ENCODE measurements at regions not wholly inside any gene's neighbourhood (a gene's known extent, or its start where the extent isn't known, plus 50 kb on each side); places are given as distances from the start of the nearest gene placed in this dataset.
"Not testable (repeated sequence)": the region's sequence is repeated elsewhere in the genome, so short reads cannot be mapped to it uniquely, and the experiment has no call there.

DNA sequence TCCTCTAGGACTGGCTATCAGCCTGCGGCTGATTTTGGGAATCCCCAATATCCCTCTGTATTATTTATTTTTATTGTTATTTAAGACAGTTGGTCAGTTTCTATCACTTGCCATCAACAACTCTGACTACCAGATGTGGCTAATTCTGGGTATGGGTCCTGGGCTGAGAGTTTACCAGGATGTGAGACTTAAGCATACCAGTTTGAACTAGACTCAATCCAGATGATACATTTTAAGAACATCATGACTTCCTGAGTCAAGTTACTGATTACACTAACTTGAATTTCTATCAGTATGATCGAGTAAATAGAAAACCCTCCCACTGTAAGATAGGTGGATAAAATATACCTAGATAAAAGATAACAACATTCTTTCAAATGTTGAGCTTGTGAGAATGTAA, 634.0 kb downstream of the MAT2B start:
- no peak for DNase-seq

DNA sequence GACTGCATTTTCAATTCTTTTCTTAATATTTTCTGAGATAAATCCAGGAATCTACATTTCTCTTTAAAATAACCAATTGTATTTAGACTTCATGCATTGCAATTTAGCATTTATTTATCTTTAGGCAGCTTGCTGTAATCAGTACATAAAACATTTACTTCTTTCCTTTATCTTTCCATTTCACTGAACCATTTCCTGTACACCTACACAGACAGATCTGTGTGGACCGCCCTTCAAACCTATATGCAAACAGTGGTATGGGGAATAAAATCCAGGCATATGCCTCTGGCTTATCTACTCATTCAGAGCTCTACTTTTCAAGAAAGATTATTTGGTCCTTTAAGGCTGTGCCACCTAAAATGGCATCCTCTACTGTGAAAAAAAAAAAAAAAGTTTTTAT, 640.0 kb downstream of the MAT2B start:
- DNase-seq = no peak

DNA sequence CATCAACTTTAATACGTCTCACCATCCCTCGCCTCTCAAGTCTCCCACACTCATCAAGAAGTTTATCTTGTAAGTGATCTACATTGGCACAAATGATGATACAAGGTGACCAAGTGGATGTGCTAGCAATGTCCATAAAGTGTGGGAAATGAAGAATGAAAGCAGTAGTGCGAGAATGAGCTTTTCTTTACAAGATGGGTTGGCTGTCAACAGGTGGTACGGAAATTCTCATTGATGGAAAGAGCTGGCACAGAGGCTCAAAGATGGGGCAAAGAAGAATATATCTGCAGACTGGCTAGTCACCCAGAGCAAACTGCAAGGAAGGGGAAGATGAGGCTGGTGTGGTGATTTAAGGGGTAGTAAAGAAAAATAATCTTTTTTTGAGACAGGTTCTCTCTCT, 640.8 kb downstream of the MAT2B start:
- DNase-seq = no peak

DNA sequence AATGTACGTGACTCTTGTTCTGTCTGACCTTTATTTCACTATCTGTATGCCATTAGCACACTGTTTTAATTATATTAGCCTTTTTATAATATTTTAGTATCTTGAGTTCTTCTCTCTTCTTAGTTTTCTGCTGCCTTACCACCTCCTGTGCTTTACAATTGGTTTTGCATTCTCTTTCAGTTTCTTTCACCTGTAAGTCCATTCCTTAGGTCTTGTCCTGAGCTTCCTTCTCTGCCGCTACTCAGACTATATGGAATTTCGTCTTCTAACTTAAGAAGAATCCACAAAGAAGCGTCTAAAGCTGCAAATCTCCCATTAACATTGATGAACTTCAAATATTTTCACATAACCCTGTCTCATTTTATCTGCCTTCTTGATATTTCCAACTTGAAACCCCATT, 642.9 kb downstream of the MAT2B start:
- no peak for DNase-seq

DNA sequence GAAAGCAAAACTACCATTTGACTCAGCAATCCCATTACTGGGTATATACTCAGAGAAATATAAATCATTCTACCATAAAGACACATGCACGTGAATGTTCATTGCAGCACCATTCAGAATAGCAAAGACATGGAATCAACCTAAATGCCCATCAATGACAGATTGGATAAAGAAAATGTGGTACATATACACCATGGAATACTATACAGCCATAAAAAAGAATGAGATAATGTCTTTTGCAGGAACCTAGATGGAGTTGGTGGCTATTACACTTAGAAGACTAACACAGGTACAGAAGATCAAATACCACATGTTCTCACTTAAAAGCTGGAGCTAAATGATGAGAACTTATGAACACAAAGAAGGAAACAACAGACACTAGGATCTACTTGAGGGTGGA, 647.1 kb downstream of the MAT2B start:
- not testable (repeated sequence) for DNase-seq

DNA sequence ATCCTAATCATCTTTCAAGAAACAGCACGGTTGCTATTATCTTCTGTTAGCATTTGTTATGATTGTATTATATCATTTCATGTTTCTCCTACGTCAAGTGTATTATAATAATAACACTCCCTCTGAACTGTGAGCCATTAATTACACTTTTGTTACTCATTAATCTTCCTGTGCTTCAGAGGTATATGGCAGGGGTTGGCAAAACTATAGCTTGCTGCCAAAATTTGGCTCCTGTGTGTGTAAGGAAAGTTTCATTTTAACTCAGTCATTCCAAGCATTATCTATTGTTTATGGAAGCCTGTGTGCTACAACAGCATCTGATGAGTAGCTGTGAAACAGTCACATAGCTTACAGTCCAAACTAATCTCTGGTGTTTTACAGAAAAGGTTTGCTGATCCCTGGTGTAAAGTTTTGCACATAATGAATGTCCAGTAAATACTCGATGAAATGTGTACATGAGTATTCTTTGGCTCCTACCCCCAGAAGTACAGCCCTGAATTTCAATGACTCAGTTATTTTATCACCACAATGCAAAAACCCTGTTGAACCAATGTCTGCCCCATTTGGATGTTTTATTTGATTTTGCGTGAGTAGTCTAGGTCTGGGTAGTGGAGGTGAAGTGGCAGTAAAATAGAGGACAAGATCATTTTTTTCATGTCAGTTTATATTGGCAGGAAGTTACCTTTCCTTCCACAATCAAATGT, 648.2 kb downstream of the MAT2B start:
- DNase-seq = no peak

DNA sequence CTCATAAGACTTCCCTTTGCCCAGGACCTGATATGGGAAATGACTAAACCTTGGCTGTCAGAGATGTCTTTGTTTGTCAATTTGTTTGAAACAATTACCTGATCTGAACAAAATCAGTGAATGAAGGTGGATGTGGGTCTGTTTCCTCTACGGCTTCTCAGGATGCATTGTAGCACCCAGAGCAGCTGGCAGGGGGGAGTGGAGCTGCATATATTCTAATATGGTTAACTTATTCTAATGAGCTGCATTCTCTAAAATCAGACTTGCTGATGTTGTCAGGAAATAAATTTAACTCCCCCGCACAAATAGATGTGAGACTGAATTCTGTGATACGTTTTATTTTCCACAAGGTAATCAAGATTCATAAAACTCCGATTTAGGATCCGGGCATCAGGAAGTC, 665.4 kb downstream of the MAT2B start:
- no peak for DNase-seq

DNA sequence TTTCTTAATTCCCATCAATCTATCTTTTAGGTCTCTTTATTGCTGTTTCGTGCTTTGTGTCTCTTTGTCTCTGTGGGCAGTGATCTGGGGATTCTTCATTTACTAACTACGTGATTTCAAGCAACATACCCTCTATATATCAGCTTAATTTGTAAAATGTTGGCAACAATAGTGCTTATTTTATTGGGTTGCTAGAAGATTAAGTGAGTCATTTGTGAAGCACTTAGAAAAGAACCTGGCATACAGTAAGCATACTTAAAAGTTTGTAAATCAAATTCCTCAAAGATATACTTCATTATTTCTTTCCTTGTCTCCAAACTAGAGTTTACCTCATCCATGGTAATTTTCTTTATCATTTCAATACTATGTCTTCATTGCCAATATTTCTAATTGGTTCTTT, 669.7 kb downstream of the MAT2B start:
- no peak for DNase-seq

DNA sequence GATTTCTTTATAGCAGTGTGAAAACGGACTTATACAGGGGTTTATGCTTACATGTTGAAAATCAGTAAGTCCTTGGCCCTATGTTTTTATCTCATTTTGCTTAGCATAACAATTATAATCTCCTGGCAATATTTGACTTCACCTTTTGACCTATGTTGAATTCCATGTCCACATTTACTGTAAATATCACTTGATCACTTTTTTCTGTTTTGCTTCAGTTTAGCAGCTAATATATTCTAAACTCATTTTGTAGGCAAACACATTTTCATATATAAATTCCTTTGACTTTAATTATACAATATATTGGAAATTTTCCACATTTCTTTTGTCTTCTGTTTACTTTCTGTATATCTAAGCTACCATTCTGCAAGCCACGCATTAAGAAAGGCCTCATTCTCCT, 674.0 kb downstream of the MAT2B start:
- no peak for DNase-seq

DNA sequence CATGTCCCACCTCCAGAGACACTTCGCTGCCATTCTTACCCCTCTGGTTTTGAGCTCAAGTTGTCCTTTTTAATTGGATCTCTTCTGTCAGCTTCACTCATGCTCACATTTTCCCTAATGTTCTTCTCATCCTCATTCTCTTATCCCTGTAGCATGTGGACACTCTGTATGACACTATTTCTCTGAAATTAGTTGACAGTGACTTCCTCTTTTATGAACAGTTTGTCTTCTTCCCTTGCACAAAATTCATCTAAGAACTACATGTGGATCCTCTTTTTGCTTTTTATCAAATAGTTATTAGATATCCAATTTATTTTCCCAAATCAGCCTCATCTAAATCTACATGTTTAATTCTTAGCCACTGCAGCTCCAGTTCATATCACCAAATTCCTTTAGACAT, 676.2 kb downstream of the MAT2B start:
- DNase-seq = no peak

DNA sequence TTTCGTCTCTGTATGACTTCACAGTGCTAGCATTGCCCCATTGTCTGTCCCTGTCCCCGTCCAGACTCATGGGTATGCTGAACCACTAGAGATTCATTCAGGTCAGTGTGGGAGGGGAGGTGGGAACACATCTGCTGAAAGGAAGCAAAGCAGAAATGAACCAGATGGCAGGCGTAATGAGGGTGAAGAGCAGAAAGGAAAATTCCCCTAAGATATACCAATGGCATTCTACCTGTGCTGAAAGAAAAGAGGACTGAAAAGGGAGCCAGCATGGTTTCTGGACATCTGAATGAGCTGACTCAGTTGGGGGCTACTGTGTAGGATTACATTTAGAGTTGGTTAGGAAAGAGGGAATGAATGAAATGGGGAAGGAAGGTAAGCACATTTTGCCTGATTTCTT, 678.7 kb downstream of the MAT2B start:
- DNase-seq = no peak

DNA sequence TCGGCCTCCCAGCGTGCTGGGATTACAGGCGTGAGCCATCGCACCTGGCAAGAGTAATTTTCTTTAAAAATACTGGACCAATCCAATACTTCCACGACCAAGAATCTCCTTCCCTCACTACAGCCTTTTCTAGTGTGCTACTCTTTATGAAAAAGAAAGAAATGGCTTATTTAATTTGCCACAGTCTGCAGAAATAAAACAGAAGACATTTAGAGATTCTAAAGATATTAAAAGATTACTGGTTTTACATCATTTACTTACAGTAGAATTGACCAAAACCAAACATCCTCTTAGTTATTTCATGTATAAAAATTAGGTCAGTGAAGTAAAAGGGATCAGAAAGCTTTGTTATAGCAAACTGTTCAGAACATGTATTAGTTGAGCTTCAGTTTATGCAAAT, 679.6 kb downstream of the MAT2B start:
- DNase-seq = no peak

DNA sequence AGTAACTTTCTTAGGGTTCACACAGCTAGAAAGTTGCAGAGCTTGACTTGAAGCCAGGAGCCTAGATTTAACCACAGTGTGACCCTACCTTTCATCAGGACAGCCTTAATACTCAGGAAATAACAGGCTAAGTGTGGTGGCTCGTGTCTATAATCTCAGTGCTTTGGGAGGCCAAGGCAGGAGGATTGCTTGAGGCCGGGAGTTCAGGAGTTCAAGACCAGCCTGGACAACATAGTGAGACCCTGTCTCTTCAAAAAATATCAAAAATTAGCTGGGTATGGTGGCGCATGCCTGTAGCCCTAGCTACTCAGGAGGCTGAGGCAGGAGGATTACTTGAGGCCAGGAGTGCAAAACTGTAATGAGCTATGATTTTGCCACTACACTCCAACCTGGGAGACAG, 681.1 kb downstream of the MAT2B start:
- DNase-seq = no peak

DNA sequence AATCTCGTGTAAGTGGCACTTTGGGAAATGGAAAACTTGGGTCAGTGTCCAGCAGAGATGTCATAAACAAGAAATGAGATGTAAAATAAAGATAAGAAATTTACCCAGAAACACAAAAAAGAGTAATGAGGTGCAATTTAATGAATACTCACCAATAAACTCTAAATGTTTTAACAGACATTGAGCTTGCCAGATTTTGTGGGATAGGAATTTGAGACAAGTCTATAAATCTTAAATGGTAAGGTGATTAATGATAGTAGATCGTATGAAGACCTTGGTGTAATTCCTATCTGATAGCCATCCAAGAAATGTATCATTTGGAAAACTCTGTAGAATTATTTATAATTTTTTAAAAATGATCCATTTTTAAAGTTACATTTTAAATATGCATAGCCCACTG, 682.4 kb downstream of the MAT2B start:
- DNase-seq = no peak

DNA sequence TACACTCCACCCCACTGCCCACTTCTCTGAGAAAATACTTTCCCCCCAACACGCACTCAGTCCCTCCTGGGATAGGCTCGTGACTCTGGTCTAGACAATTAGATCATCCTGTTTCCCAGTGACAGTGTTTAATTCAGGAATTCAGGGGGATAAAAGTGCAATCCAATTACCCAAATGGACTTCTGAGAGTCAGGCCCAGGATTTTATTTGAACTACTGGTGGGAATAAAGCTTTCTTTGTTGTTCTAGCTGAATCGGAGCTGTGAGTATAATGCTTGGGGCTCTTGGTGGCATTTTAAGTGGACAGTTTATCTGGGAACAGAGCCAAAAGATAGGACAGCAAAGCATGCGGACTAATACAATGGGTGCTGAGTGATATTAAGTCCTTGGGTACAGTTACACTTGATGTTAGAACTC, 683.3 kb downstream of the MAT2B start:
- DNase-seq = no peak

DNA sequence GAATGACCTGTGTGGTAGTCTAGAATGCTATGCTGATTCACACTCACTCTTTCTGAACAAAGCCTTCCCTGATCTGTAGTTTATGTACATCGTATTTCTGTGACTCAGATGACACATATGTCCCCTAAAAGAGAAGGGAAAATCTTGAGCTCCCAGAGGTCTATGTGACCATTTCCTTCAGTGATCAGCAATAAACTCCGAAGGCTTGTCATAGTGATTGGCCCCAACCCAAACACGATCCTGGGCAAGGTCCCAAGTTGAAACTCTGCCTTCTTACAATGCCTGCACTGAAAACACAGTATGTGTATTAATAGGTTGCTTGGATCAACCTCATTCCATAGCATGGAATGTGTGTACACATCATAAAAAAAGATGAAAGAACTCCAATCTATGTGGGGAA, 685.8 kb downstream of the MAT2B start:
- no peak for DNase-seq

DNA sequence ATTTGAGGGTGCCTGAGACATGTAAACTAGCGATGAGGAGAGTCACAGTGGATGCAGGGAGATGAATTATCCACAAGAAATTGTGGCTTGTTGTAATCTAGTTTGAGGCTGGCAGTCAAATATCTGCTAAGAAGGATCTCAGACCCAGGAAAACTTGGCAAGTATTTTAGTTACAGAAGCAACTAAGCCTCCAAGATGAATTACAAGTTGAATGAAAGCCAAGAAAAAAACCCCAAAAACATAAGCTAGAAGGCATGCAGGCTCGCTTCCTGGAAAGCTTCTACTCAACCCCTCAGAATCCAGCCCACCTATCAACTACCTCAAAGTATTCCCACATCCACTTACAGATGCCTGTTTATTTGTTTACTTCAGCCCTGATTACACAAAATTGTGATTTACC, 696.9 kb downstream of the MAT2B start:
- no peak for DNase-seq

DNA sequence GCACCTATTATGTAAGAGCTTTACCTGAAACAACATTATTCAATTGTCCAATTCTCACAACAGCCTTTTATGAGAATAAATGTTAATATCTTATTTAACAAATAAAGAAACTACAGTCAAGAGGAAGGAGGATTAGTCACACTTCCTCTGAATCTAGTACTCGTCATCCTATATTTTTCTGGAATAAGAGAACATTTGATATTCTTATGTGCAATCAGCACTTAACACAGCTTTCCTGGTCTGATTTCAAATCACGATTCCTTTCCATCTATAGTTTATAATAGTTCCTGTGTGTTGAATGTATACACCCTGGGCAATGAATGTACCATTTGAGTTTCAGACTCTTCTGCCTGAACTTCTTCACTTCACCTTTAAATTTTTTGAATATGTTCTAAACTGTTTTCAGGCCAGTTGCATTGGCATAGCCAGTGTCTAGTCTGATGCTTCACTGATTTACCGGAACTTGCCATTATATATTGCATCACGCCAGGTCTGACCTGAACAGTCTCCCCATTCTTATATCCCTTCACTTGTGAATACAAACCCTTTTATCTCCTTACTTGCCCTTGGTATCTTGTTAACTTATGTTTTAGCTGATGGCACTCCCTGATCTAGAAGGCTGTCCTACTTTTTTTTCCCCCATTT, 698.3 kb downstream of the MAT2B start:
- no peak for DNase-seq

DNA sequence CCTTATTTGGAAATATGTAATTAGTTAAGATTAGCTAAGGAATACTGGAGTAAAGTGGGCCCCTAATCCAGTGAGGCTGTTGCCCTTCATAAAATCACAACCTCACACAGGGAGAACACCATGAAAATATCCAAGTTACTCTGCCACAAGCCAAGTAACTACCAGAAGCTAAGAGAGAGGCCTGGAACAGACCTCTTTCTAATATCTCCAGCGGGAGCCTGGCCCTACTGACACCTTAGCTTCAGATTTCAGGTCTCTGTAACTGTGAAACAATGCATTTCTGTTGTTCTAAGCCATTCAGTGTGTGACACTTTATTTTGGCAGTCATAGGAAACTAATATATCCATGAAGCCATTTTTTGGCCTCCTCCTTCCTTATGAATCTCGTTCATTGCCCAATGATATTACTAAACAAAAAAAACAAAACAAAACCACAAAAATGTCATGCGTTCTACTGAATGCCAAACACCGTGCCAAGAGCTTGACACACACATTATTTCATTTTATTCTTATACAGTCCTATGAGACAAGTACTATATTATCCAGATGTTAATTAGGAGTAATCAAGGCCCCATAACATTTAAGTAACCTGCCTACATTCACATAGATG, 699.0 kb downstream of the MAT2B start:
- no peak for DNase-seq

DNA sequence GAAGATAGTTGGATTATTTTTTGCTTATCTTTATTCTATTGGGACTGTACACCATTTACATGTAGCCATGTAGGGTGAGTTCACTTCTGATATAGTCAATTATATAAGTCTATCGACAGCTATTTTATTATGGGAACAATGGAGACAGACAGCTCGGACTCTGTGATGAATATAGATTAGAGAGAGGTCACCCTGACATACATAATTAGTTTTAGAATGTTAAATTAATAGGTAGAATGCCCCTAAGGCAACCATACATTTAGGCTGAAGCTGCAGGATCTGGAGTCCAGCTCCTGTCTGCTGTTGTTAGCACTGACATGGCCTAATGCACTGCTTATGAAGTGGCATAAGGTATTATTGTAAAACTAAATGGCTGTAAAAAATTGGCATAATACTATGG, 700.8 kb downstream of the MAT2B start:
- no peak for DNase-seq

DNA sequence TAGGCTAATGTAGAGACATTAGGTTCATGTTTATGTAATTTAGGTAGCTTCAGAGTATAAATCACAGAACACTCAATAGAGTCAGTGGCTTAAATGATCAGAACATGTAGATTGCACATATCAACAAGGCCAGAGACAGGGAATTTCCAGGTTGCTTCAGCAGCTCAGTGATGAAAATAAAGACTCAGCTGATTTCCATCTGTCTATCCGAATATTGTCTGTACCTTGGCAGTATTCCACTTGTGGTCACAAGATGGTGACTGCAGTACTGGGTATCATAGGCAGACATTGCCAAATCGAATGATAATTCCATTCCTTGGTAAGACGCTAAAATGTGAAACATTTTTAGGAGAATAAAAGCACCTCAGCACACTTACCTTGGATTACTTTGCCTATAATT, 702.2 kb downstream of the MAT2B start:
- no peak for DNase-seq

DNA sequence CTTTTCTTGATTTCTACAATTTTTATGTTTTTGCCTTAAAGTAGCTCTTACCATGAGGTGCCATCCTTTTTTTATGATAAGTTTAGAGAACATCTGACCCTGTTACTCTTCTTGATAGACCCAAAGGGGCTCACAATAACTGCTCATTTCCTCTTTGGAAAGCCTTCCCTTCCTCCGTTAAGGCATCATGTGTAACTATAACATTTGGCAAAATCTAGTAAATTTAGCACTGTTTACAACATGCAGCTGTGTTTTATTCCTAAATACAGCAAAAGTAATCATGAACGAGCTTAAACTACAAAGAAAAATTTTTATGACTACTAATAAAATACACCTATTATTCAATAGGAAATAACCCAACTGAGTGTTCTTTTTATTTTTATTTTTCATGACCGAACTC, 705.1 kb downstream of the MAT2B start:
- DNase-seq = no peak

DNA sequence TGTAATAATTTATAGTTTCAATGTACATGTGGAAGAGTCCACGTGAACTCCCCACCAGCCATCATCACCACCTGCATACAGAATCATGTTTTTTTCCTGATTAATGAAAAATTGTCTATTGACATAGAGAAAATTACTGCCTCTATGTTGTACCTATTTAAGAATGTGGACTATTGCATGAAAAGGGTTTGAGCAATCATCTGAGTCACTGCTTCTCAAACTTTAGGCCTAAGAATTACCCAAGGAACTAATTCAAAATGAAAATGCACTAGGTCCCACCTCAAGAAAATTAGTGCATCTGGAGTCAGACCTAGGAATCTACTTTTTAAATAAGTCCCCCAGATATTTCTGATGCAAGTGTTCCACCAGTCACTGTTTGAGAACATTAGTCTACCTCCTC, 709.3 kb downstream of the MAT2B start:
- no peak for DNase-seq

DNA sequence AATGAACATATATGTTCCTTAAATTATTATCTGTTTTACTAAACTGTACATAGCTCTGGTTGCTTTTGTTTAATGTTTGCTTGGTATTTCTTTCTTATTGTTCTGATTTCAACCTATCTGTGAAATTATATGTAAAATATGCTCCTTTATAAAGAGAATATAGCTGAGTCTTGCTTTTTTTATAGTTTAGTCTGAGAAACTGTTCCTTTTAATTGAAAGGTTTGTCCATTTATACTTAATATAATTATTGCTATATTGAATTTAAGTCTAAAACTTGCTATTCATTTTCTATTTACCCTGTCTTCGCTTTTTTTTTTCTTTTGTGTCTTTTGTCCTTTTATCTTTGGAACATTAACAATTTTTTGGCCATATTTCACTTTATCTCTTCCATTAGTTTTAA, 712.0 kb downstream of the MAT2B start:
- DNase-seq = no peak

DNA sequence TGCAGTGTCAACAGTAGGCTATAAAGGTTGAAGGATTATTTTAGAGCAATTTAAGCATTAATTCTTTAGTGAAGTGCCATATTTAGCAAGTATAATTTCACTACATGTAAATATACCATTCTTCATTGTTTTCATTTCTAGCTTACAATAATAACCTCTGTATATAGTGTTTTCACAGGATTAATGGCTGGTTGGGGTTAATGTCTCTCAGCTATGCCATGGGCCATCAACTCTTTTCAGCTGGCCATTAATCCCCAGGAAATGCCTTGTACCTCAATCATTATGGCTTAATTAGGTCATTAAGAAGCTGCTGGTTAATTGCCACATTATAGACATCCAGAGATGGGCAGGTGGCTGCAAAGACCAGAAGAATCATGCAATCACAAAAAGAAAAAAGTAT, 715.1 kb downstream of the MAT2B start:
- no peak for DNase-seq
